ENCODE measurements at regions not wholly inside any gene's neighbourhood (a gene's known extent, or its start where the extent isn't known, plus 50 kb on each side); places are given as distances from the start of the nearest gene placed in this dataset.

GRCh38 chr1:101185421-101185820, 51.4 kb upstream of the S1PR1 start:
- Histone ChIP-seq H3K36me3 (ENCODE audit: control insufficient read depth, insufficient read depth, low read length) (no peaks in the 10 kb centered on the region), H3K4me1 (no peaks in the 10 kb centered on the region), H2AFZ (no peak overlapping the region), H3K27ac (no peak overlapping the region), H3K9me3 (ENCODE audit: control insufficient read depth, low read length) (no peaks in the 10 kb centered on the region), H3K9ac (no peak overlapping the region), H3K79me2 (no peaks in the 10 kb centered on the region), H3K4me3 (ENCODE audit: low read depth, low read length) (no peak overlapping the region), H3K27me3 (ENCODE audit: control insufficient read depth, insufficient read depth, low read length) (no peaks in the 10 kb centered on the region), H3K4me2 (ENCODE audit: low read length) (no peak overlapping the region)
- no peak for TF ChIP-seq CTCF (IDR thresholded peaks at IDR 0.05)

- H3K27ac ChIP-seq = no peak overlapping the region
- no peaks in the 10 kb centered on the region for H3K4me1 ChIP-seq
- no peak for TF ChIP-seq CTCF (IDR thresholded peaks at IDR 0.05)
Measured at GRCh38 chr1:101183388-101183699, 53.5 kb upstream of the S1PR1 start.

GRCh38 chr1:101182627-101183387, 54.0 kb upstream of the S1PR1 start:
- no peaks in the 10 kb centered on the region for H3K27me3 ChIP-seq (ENCODE audit: control insufficient read depth, insufficient read depth, low read length)
- H3K4me1 ChIP-seq = no peaks in the 10 kb centered on the region
- no peak overlapping the region for H3K4me2 ChIP-seq (ENCODE audit: low read length)
- H3K4me3 ChIP-seq (ENCODE audit: low read depth, low read length) = no peak overlapping the region
- no peak overlapping the region for H2AFZ ChIP-seq
- no peaks in the 10 kb centered on the region for H3K79me2 ChIP-seq
- H3K9ac ChIP-seq = no peak overlapping the region
- no peaks in the 10 kb centered on the region for H3K36me3 ChIP-seq (ENCODE audit: control insufficient read depth, insufficient read depth, low read length)
- TF ChIP-seq CTCF (IDR thresholded peaks at IDR 0.05) = no peak
- H3K27ac ChIP-seq = peak overlapping the region; percentile 44
- H3K9me3 ChIP-seq (ENCODE audit: control insufficient read depth, low read length) = no peaks in the 10 kb centered on the region

More at GRCh38 chr1:101183388-101183699, 53.5 kb upstream of the S1PR1 start:
- no peaks in the 10 kb centered on the region for H3K9me3 ChIP-seq (ENCODE audit: control insufficient read depth, low read length)
- H2AFZ ChIP-seq = no peak overlapping the region
- no peaks in the 10 kb centered on the region for H3K27me3 ChIP-seq (ENCODE audit: control insufficient read depth, insufficient read depth, low read length)
- H3K4me2 ChIP-seq (ENCODE audit: low read length) = no peak overlapping the region
- no peak overlapping the region for H3K4me3 ChIP-seq (ENCODE audit: low read depth, low read length)
- H3K36me3 ChIP-seq (ENCODE audit: control insufficient read depth, insufficient read depth, low read length) = no peaks in the 10 kb centered on the region
- no peak overlapping the region for H3K9ac ChIP-seq
- H3K79me2 ChIP-seq = no peaks in the 10 kb centered on the region

GRCh38 chr1:101181930-101182329, 54.9 kb upstream of the S1PR1 start:
- H3K4me2 ChIP-seq (ENCODE audit: low read length) = no peak overlapping the region
- no peak overlapping the region for H3K9ac ChIP-seq
- H3K4me1 ChIP-seq = no peaks in the 10 kb centered on the region
- H3K9me3 ChIP-seq (ENCODE audit: control insufficient read depth, low read length) = no peaks in the 10 kb centered on the region
- no peak overlapping the region for H2AFZ ChIP-seq
- no peak for TF ChIP-seq CTCF (IDR thresholded peaks at IDR 0.05)
- no peaks in the 10 kb centered on the region for H3K36me3 ChIP-seq (ENCODE audit: control insufficient read depth, insufficient read depth, low read length)
- H3K79me2 ChIP-seq = no peaks in the 10 kb centered on the region
- peak overlapping the region; percentile 44 for H3K27ac ChIP-seq
- H3K27me3 ChIP-seq (ENCODE audit: control insufficient read depth, insufficient read depth, low read length) = no peaks in the 10 kb centered on the region
- no peak overlapping the region for H3K4me3 ChIP-seq (ENCODE audit: low read depth, low read length)
